ENCODE measurements at regions not wholly inside any gene's neighbourhood (a gene's known extent, or its start where the extent isn't known, plus 50 kb on each side); places are given as distances from the start of the nearest gene placed in this dataset.

- SMC1A ChIA-PET (ENCODE audit: uncharacterized antibody, unreplicated experiment): interaction anchor here (0.5 kb wide), 1 partner anchor 314 kb away, joined by 3 read pairs; no protein-coding TSS in a partner anchor
- Histone ChIP-seq H3K4me1 (ENCODE audit: control insufficient read depth, insufficient read depth, low read length) (no peaks in the 10 kb centered on the region), H3K27me3 (replicated peaks in 1 of 2; ENCODE audit: control insufficient read depth in 2 of 2, insufficient read depth in 2 of 2, low read length in 1 of 2) (no peaks in the 10 kb centered on the region), H4K20me1 (ENCODE audit: control insufficient read depth, insufficient read depth) (no peaks in the 10 kb centered on the region), H3K27ac (ENCODE audit: control insufficient read depth, insufficient read depth) (no peak overlapping the region), H3K4me2 (ENCODE audit: control insufficient read depth, insufficient read depth) (no peak overlapping the region), H3K36me3 (ENCODE audit: control insufficient read depth in 2 of 2, insufficient read depth in 2 of 2, low read length in 1 of 2) (no peaks in the 10 kb centered on the region), H3K4me3 (no peak overlapping the region), H2AFZ (ENCODE audit: control insufficient read depth, low read depth, low read length) (no peak overlapping the region), H3K9me3 (replicated peaks; ENCODE audit: control insufficient read depth, insufficient read depth, low read length) (no peaks in the 10 kb centered on the region), H3K9ac (ENCODE audit: control insufficient read depth, insufficient read depth, low read length) (no peak overlapping the region), H3K79me2 (ENCODE audit: control insufficient read depth, insufficient read depth, low read length) (no peaks in the 10 kb centered on the region)
- POLR2A ChIA-PET: no interaction called here
- TF ChIP-seq TAF1 (IDR thresholded peaks at IDR 0.05; ENCODE audit: borderline replicate concordance, low read depth, low read length): no peak
- no peak for TF ChIP-seq RFX5 (IDR thresholded peaks at IDR 0.05; ENCODE audit: low read depth, low read length)
- TF ChIP-seq POU2F2 (IDR thresholded peaks at IDR 0.05; ENCODE audit: borderline replicate concordance, low read depth, low read length): no peak
- no peak for TF ChIP-seq ZSCAN29 (IDR thresholded peaks at IDR 0.05)
- TF ChIP-seq ZNF217 (IDR thresholded peaks at IDR 0.05): no peak
- no peak for TF ChIP-seq SP1 (IDR thresholded peaks at IDR 0.05; ENCODE audit: low read depth, low read length)
- no peak for TF ChIP-seq TCF12 (IDR thresholded peaks at IDR 0.05; ENCODE audit: low read depth, low read length)
- TF ChIP-seq CBX3 (IDR thresholded peaks at IDR 0.05; ENCODE audit: borderline replicate concordance, low read depth): no peak
- TF ChIP-seq SRF (IDR thresholded peaks at IDR 0.05; ENCODE audit: low read depth in 2 of 2, low read length in 2 of 2): no peak
- no peak for TF ChIP-seq EED (IDR thresholded peaks at IDR 0.05; ENCODE audit: low read depth)
- TF ChIP-seq PKNOX1 (IDR thresholded peaks at IDR 0.05): no peak
- TF ChIP-seq ESRRA (IDR thresholded peaks at IDR 0.05; ENCODE audit: low read length): no peak
- TF ChIP-seq ZZZ3 (IDR thresholded peaks at IDR 0.05; ENCODE audit: control insufficient read depth, insufficient read length, low read depth): no peak
- TF ChIP-seq IKZF2 (IDR thresholded peaks at IDR 0.05): no peak
- no peak for TF ChIP-seq ZNF207 (IDR thresholded peaks at IDR 0.05; ENCODE audit: borderline replicate concordance)
- TF ChIP-seq POLR2AphosphoS2 (IDR thresholded peaks at IDR 0.05; ENCODE audit: low read depth, low read length): no peak
- no peak for TF ChIP-seq USF1 (IDR thresholded peaks at IDR 0.05; ENCODE audit: borderline replicate concordance, extremely low read length, insufficient read depth, low read depth, low read length)
- TF ChIP-seq RELA (IDR thresholded peaks at IDR 0.05; ENCODE audit: borderline replicate concordance, partially characterized antibody): no peak
- in situ Hi-C loops (cut with MboI) (no loop called here), intact Hi-C loops (cut with micrococcal nuclease; ENCODE audit: unreplicated experiment) (no loop called here)
- no TSS peak for BruUV-seq (replicated peaks)
- CTCF ChIA-PET: no interaction called here
- ATAC-seq (no peak), FAIRE-seq (no peak), DNase-seq (ENCODE audit: low read depth, low spot score) (no peak)
- 15% methylated on average over 4 of the region's 4 CpGs for WGBS (ENCODE audit: insufficient coverage, insufficient replicate concordance, low lambda C conversion rate, missing lambda C conversion rate)
- RAD21 ChIA-PET (ENCODE audit: unreplicated experiment): no interaction called here
These were observed 810.3 kb upstream of the ACO1 start for GRCh38 chr9:31574006-31574765.
